ENCODE measurements at regions not wholly inside any gene's neighbourhood (a gene's known extent, or its start where the extent isn't known, plus 50 kb on each side); places are given as distances from the start of the nearest gene placed in this dataset.

DNA sequence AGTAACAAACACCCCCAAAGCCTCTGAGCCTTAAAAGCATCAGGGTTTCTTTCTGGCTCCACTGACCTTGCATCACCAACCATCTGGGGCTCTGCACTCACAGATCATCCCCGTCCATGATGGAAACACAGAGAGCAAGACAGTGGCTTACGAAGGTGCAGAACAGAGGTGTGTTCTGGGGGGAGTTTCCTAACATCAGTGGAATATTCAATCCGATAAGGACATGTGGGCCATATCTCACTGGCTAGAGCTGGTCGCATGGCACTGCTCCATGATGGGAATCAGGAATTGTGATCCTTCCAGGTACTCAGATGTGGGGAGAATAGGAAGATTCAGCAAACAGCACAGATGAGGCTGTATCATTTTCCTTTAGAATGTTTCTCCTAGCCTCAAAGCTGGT, 457.2 kb downstream of the IRS2 start:
- TF ChIP-seq, protein P1, sequence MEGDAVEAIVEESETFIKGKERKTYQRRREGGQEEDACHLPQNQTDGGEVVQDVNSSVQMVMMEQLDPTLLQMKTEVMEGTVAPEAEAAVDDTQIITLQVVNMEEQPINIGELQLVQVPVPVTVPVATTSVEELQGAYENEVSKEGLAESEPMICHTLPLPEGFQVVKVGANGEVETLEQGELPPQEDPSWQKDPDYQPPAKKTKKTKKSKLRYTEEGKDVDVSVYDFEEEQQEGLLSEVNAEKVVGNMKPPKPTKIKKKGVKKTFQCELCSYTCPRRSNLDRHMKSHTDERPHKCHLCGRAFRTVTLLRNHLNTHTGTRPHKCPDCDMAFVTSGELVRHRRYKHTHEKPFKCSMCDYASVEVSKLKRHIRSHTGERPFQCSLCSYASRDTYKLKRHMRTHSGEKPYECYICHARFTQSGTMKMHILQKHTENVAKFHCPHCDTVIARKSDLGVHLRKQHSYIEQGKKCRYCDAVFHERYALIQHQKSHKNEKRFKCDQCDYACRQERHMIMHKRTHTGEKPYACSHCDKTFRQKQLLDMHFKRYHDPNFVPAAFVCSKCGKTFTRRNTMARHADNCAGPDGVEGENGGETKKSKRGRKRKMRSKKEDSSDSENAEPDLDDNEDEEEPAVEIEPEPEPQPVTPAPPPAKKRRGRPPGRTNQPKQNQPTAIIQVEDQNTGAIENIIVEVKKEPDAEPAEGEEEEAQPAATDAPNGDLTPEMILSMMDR (IDR thresholded peaks at IDR 0.05 in 4 of 5, conservative IDR thresholded peaks at IDR 0.05 in 1 of 5) = no peak
- no peak for TF ChIP-seq POLR2A (IDR thresholded peaks at IDR 0.05)

All from gastrocnemius medialis (tissue), 4 donors.